ENCODE measurements at regions not wholly inside any gene's neighbourhood (a gene's known extent, or its start where the extent isn't known, plus 50 kb on each side); places are given as distances from the start of the nearest gene placed in this dataset.

GRCh38 chr1:14539309-14539708, 59.2 kb upstream of the KAZN start:
- no peak overlapping the region for H3K27ac ChIP-seq (ENCODE audit: control insufficient read depth, insufficient read depth, low read length)
- H3K4me2 ChIP-seq (ENCODE audit: control insufficient read depth, extremely low read depth, insufficient read depth, low read depth, low read length) = no peak overlapping the region
- no peaks in the 10 kb centered on the region for H3K9me1 ChIP-seq (ENCODE audit: control insufficient read depth, extremely low read depth, insufficient read depth, low read length)
- H3K36me3 ChIP-seq (ENCODE audit: control insufficient read depth in 2 of 2, extremely low read depth in 1 of 2, insufficient read depth in 2 of 2, low read length in 2 of 2) = no peaks in the 10 kb centered on the region
- dilution Hi-C loops (cut with MboI; ENCODE audit: extremely low pct_ligation_motif_present, low sequenced_read_pairs) = no loop called here
- H3K27me3 ChIP-seq (ENCODE audit: control insufficient read depth, extremely low read depth, insufficient read depth, low read length) = no peaks in the 10 kb centered on the region
- FAIRE-seq (no peak), DNase-seq (ENCODE audit: low read depth, low spot score) (no peak)
- TF ChIP-seq CTCF (optimal IDR thresholded peaks at IDR 0.05 in 1 of 3, IDR thresholded peaks at IDR 0.05 in 1 of 3, conservative IDR thresholded peaks at IDR 0.05 in 1 of 3; ENCODE audit: extremely low read depth in 1 of 3, insufficient read depth in 2 of 3, low read length in 3 of 3) = no peak
- TF ChIP-seq EZH2 (IDR thresholded peaks at IDR 0.05; ENCODE audit: low read length) = no peak
- H4K20me1 ChIP-seq (ENCODE audit: control insufficient read depth, extremely low read depth, insufficient read depth, low read length) = no peaks in the 10 kb centered on the region
- H3K9me3 ChIP-seq (ENCODE audit: control insufficient read depth, low read depth, low read length) = no peaks in the 10 kb centered on the region
- H2AFZ ChIP-seq (ENCODE audit: control insufficient read depth, low read length) = no peak overlapping the region
- no peak overlapping the region for H3K9ac ChIP-seq (ENCODE audit: control insufficient read depth, extremely low read depth, insufficient read depth, low read length)
- no peaks in the 10 kb centered on the region for H3K4me1 ChIP-seq (ENCODE audit: control insufficient read depth, extremely low read depth, insufficient read depth, low read length)
- no peak overlapping the region for H3K4me3 ChIP-seq (ENCODE audit: control insufficient read depth in 2 of 3, extremely low read depth in 1 of 3, insufficient read depth in 2 of 3, low read depth in 1 of 3, low read length in 3 of 3)
- no peaks in the 10 kb centered on the region for H3K79me2 ChIP-seq (ENCODE audit: control insufficient read depth, insufficient read depth, low read length)

DNA sequence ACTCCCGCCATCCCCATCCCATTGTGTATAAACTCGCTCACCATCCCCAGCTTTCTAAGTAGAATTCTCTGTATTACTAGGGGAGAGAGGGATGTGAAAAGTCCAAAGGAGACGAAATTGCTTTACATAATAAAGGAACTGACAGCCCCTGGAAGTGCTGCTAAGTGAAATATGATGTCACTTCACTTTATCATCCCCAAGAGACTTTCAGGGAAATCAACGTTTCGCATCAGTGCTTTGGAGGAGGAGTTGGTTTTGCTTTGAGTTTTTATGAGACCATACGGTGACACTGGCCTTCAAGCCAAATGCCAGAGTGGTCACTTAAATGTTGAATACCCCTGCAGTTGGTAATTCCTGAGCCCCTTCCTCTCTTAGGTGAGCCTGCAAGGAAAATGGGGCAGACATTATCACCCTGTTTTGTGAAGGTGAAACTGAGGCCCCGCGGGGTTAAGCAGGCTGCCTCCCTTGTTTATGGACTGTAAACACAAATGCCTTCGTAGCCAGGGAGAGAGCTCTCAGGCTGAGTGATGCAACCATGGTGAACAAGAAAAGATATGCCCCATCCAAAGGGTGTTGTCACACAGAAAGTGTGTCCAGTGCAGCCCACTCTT, 58.4 kb upstream of the KAZN start:
- Histone ChIP-seq H3K4me2 (ENCODE audit: control insufficient read depth, extremely low read depth, insufficient read depth, low read depth, low read length) (no peak overlapping the region), H3K27ac (ENCODE audit: control insufficient read depth, insufficient read depth, low read length) (no peak overlapping the region), H3K27me3 (ENCODE audit: control insufficient read depth, extremely low read depth, insufficient read depth, low read length) (no peaks in the 10 kb centered on the region), H3K36me3 (ENCODE audit: control insufficient read depth in 2 of 2, extremely low read depth in 1 of 2, insufficient read depth in 2 of 2, low read length in 2 of 2) (no peaks in the 10 kb centered on the region), H3K9ac (ENCODE audit: control insufficient read depth, extremely low read depth, insufficient read depth, low read length) (no peak overlapping the region), H3K9me1 (ENCODE audit: control insufficient read depth, extremely low read depth, insufficient read depth, low read length) (no peaks in the 10 kb centered on the region), H3K4me1 (ENCODE audit: control insufficient read depth, extremely low read depth, insufficient read depth, low read length) (no peaks in the 10 kb centered on the region), H2AFZ (ENCODE audit: control insufficient read depth, low read length) (no peak overlapping the region), H3K4me3 (ENCODE audit: control insufficient read depth in 2 of 3, extremely low read depth in 1 of 3, insufficient read depth in 2 of 3, low read depth in 1 of 3, low read length in 3 of 3) (no peak overlapping the region), H3K79me2 (ENCODE audit: control insufficient read depth, insufficient read depth, low read length) (no peaks in the 10 kb centered on the region), H3K9me3 (ENCODE audit: control insufficient read depth, low read depth, low read length) (no peaks in the 10 kb centered on the region), H4K20me1 (ENCODE audit: control insufficient read depth, extremely low read depth, insufficient read depth, low read length) (no peaks in the 10 kb centered on the region)
- DNase-seq (ENCODE audit: low read depth, low spot score) = no peak
- no peak for TF ChIP-seq EZH2 (IDR thresholded peaks at IDR 0.05; ENCODE audit: low read length)
- TF ChIP-seq CTCF (optimal IDR thresholded peaks at IDR 0.05 in 1 of 3, IDR thresholded peaks at IDR 0.05 in 1 of 3, conservative IDR thresholded peaks at IDR 0.05 in 1 of 3; ENCODE audit: extremely low read depth in 1 of 3, insufficient read depth in 2 of 3, low read length in 3 of 3) = no peak
- dilution Hi-C loops (cut with MboI; ENCODE audit: extremely low pct_ligation_motif_present, low sequenced_read_pairs) = no loop called here
- FAIRE-seq = no peak
